IPS DF 4.7 (cell line): ENCODE measurements at regions not wholly inside any gene's neighbourhood (a gene's known extent, or its start where the extent isn't known, plus 50 kb on each side); places are given as distances from the start of the nearest gene placed in this dataset.
"Not testable (repeated sequence)": the region's sequence is repeated elsewhere in the genome, so short reads cannot be mapped to it uniquely, and the experiment has no call there.

Experiments used
- DNase-seq: peaks from one replicate; pipeline ENCODE4 v3.0.0-alpha.2; 2013; ENCODE audit warnings: low spot score; ENCODE audit errors: extremely low read depth

- no peak for DNase-seq
Observed at GRCh38 chr5:103990064-103990463, 427.5 kb upstream of the NUDT12 start.

GRCh38 chr5:103981592-103981991 lies 419.0 kb upstream of the NUDT12 start:
- no peak for DNase-seq

- peak; percentile 22 for DNase-seq
Observed at GRCh38 chr5:103973669-103974068, 411.1 kb upstream of the NUDT12 start.

GRCh38 chr5:103966295-103966694 lies 403.7 kb upstream of the NUDT12 start:
- DNase-seq, result not testable (repeated sequence)

GRCh38 chr5:103962023-103962422 lies 399.4 kb upstream of the NUDT12 start:
- no peak for DNase-seq

GRCh38 chr5:103953601-103954382 lies 391.2 kb upstream of the NUDT12 start:
- DNase-seq, result no peak

- no peak for DNase-seq
Observed at GRCh38 chr5:103951776-103952175, 389.2 kb upstream of the NUDT12 start.

GRCh38 chr5:103943230-103943629 lies 380.6 kb upstream of the NUDT12 start:
- DNase-seq, result no peak

- no peak for DNase-seq
Observed at GRCh38 chr5:103942587-103943186, 380.1 kb upstream of the NUDT12 start.

- DNase-seq, result no peak
Observed at GRCh38 chr5:103941596-103941995, 379.0 kb upstream of the NUDT12 start.

- DNase-seq, result no peak
Observed at GRCh38 chr5:103938146-103938695, 375.6 kb upstream of the NUDT12 start.

- no peak for DNase-seq
Observed at GRCh38 chr5:103929338-103930013, 366.9 kb upstream of the NUDT12 start.

- no peak for DNase-seq
Observed at GRCh38 chr5:103927739-103928138, 365.1 kb upstream of the NUDT12 start.

- no peak for DNase-seq
Observed at GRCh38 chr5:103923616-103924168, 361.1 kb upstream of the NUDT12 start.

- no peak for DNase-seq
Observed at GRCh38 chr5:103919506-103919905, 356.9 kb upstream of the NUDT12 start.

GRCh38 chr5:103918668-103919367 lies 356.2 kb upstream of the NUDT12 start:
- DNase-seq, result no peak

- no peak for DNase-seq
Observed at GRCh38 chr5:103915081-103915480, 352.5 kb upstream of the NUDT12 start.

- DNase-seq, result no peak
Observed at GRCh38 chr5:103910786-103911185, 348.2 kb upstream of the NUDT12 start.

- DNase-seq, result no peak
Observed at GRCh38 chr5:103910011-103910410, 347.4 kb upstream of the NUDT12 start.

GRCh38 chr5:103909391-103909790 lies 346.8 kb upstream of the NUDT12 start:
- DNase-seq, result no peak
